Astrocyte (in vitro differentiated cells and primary cell): ENCODE measurements at regions not wholly inside any gene's neighbourhood (a gene's known extent, or its start where the extent isn't known, plus 50 kb on each side); places are given as distances from the start of the nearest gene placed in this dataset.

Experiments
- DNase-seq: peaks from one replicate; pipeline ENCODE4 v3.0.0-alpha.2; 2010; ENCODE audit warnings: low read depth
- FAIRE-seq: peaks from 2 replicates; lab custom pipeline; 2011; peaks lifted over from hg19 to GRCh38; lab: Jason Lieb, UNC
- H2AFZ ChIP-seq: 2 replicates; pipeline ENCODE4 v1.6.0; 2012; ENCODE audit warnings: low read depth, low read length, inconsistent platforms
- H3K27ac ChIP-seq: 2 replicates; pipeline ENCODE4 v1.5.1; 2011; ENCODE audit warnings: low read depth, low read length, inconsistent platforms
- H3K27me3 ChIP-seq: 2 replicates; pipeline ENCODE4 v1.6.0; 2011; ENCODE audit warnings: low read length, inconsistent platforms; ENCODE audit not compliant: insufficient read depth
- H3K36me3 ChIP-seq: 2 replicates; pipeline ENCODE4 v1.5.1; 2011; ENCODE audit warnings: low read length, inconsistent platforms; ENCODE audit not compliant: insufficient read depth
- H3K4me1 ChIP-seq: 2 replicates; pipeline ENCODE4 v1.5.1; 2011; ENCODE audit warnings: low read length, inconsistent platforms; ENCODE audit not compliant: insufficient read depth
- H3K4me2 ChIP-seq: 2 replicates; pipeline ENCODE4 v1.6.0; 2012; ENCODE audit warnings: low read length, inconsistent platforms
- H3K4me3 ChIP-seq: 2 replicates; pipeline ENCODE4 v1.5.1; 2011; ENCODE audit warnings: low read depth, mild to moderate bottlenecking, low read length, inconsistent platforms; ENCODE audit not compliant: insufficient read depth
- H3K79me2 ChIP-seq: 2 replicates; pipeline ENCODE4 v1.6.0; 2012; ENCODE audit warnings: mild to moderate bottlenecking, low read length, inconsistent platforms; ENCODE audit not compliant: insufficient read depth
- H3K9ac ChIP-seq: 2 replicates; pipeline ENCODE4 v1.6.0; 2012; ENCODE audit warnings: mild to moderate bottlenecking, low read length, inconsistent platforms
- H3K9me3 ChIP-seq: 2 replicates; pipeline ENCODE4 v1.5.1; 2012; ENCODE audit warnings: low read depth, mild to moderate bottlenecking, low read length, inconsistent platforms; ENCODE audit not compliant: insufficient read depth
- H4K20me1 ChIP-seq: 2 replicates; pipeline ENCODE4 v1.6.0; 2012; ENCODE audit warnings: low read length, inconsistent platforms; ENCODE audit not compliant: insufficient read depth
- H3K27ac Mint-ChIP-seq: one replicate; pipeline ENCODE4 v1.8.0; 2021; ENCODE audit warnings: mild to moderate bottlenecking, mixed read lengths; ENCODE audit not compliant: unreplicated experiment
- H3K27me3 Mint-ChIP-seq: one replicate; pipeline ENCODE4 v1.8.0; 2021; ENCODE audit warnings: low read depth, mixed read lengths; ENCODE audit not compliant: unreplicated experiment
- H3K36me3 Mint-ChIP-seq: one replicate; pipeline ENCODE4 v1.8.0; 2021; ENCODE audit warnings: low read depth, mixed read lengths; ENCODE audit not compliant: unreplicated experiment
- H3K4me1 Mint-ChIP-seq: one replicate; pipeline ENCODE4 v1.8.0; 2021; ENCODE audit warnings: low read depth, mixed read lengths; ENCODE audit not compliant: unreplicated experiment
- H3K4me3 Mint-ChIP-seq: one replicate; pipeline ENCODE4 v1.8.0; 2021; ENCODE audit warnings: mild to moderate bottlenecking, moderate library complexity, mixed read lengths; ENCODE audit not compliant: unreplicated experiment
- H3K9me3 Mint-ChIP-seq: one replicate; pipeline ENCODE4 v1.8.0; 2021; ENCODE audit warnings: mild to moderate bottlenecking, mixed read lengths; ENCODE audit not compliant: unreplicated experiment
- EZH2 ChIP-seq: IDR thresholded peaks from 2 replicates; pipeline ENCODE4 v1.6.1; 2012; ENCODE audit warnings: mild to moderate bottlenecking, low read length, inconsistent platforms; ENCODE audit not compliant: insufficient read depth
- TF ChIP-seq, protein P1 (sequence below): IDR thresholded peaks from 2 replicates; pipeline ENCODE4 v1.5.1; 2011; ENCODE audit warnings: low read depth, mild to moderate bottlenecking, inconsistent platforms, low read length, moderate library complexity; ENCODE audit not compliant: insufficient read depth

- H3K36me3 Mint-ChIP-seq: no peaks in the 10 kb centered on the region
- H3K4me3 Mint-ChIP-seq: no peak overlapping the region
- no peak overlapping the region for H3K4me3 ChIP-seq
- no peaks in the 10 kb centered on the region for H3K27me3 Mint-ChIP-seq
- H3K27ac Mint-ChIP-seq: no peak overlapping the region
- H3K4me1 Mint-ChIP-seq: no peaks in the 10 kb centered on the region
- no peak overlapping the region for H3K9ac ChIP-seq
- H3K4me1 ChIP-seq: peaks cover 12% of the 10 kb centered on the region
- no peak overlapping the region for H3K27ac ChIP-seq
- H4K20me1 ChIP-seq: no peaks in the 10 kb centered on the region
- H2AFZ ChIP-seq: no peak overlapping the region
- H3K79me2 ChIP-seq: no peaks in the 10 kb centered on the region
- H3K27me3 ChIP-seq: no peaks in the 10 kb centered on the region
- H3K9me3 Mint-ChIP-seq: peaks cover 2% of the 10 kb centered on the region
- FAIRE-seq (no peak), DNase-seq (no peak)
- H3K36me3 ChIP-seq: no peaks in the 10 kb centered on the region
- no peaks in the 10 kb centered on the region for H3K9me3 ChIP-seq
- TF ChIP-seq EZH2: no peak
- TF ChIP-seq, protein P1, sequence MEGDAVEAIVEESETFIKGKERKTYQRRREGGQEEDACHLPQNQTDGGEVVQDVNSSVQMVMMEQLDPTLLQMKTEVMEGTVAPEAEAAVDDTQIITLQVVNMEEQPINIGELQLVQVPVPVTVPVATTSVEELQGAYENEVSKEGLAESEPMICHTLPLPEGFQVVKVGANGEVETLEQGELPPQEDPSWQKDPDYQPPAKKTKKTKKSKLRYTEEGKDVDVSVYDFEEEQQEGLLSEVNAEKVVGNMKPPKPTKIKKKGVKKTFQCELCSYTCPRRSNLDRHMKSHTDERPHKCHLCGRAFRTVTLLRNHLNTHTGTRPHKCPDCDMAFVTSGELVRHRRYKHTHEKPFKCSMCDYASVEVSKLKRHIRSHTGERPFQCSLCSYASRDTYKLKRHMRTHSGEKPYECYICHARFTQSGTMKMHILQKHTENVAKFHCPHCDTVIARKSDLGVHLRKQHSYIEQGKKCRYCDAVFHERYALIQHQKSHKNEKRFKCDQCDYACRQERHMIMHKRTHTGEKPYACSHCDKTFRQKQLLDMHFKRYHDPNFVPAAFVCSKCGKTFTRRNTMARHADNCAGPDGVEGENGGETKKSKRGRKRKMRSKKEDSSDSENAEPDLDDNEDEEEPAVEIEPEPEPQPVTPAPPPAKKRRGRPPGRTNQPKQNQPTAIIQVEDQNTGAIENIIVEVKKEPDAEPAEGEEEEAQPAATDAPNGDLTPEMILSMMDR: no peak
- H3K4me2 ChIP-seq: no peak overlapping the region
Observed at GRCh38 chr2:40043641-40044040, 264.6 kb upstream of the THUMPD2 start.

- Mint-ChIP-seq H3K9me3 (peaks cover 2% of the 10 kb centered on the region), H3K36me3 (no peaks in the 10 kb centered on the region), H3K27me3 (no peaks in the 10 kb centered on the region), H3K4me3 (no peak overlapping the region), H3K4me1 (no peaks in the 10 kb centered on the region), H3K27ac (no peak overlapping the region)
- no peak for TF ChIP-seq EZH2
- TF ChIP-seq, protein P1: no peak
- FAIRE-seq (no peak), DNase-seq (peak; percentile 74)
- H3K36me3 ChIP-seq: no peaks in the 10 kb centered on the region
- H3K4me3 ChIP-seq: no peak overlapping the region
- no peak overlapping the region for H3K27ac ChIP-seq
- peaks cover 12% of the 10 kb centered on the region for H3K4me1 ChIP-seq
- H3K9ac ChIP-seq: no peak overlapping the region
- no peak overlapping the region for H3K4me2 ChIP-seq
- no peaks in the 10 kb centered on the region for H3K79me2 ChIP-seq
- no peaks in the 10 kb centered on the region for H3K9me3 ChIP-seq
- H3K27me3 ChIP-seq: no peaks in the 10 kb centered on the region
- no peaks in the 10 kb centered on the region for H4K20me1 ChIP-seq
- no peak overlapping the region for H2AFZ ChIP-seq
Observed at GRCh38 chr2:40043191-40043590, 264.1 kb upstream of the THUMPD2 start.

- no peaks in the 10 kb centered on the region for H3K79me2 ChIP-seq
- no peaks in the 10 kb centered on the region for H3K36me3 ChIP-seq
- H3K27ac ChIP-seq: no peak overlapping the region
- DNase-seq (peak; percentile 91), FAIRE-seq (no peak)
- H3K4me3 ChIP-seq: no peak overlapping the region
- peak overlapping the region; percentile 2 for H3K4me2 ChIP-seq
- Mint-ChIP-seq H3K27me3 (no peaks in the 10 kb centered on the region), H3K9me3 (peaks cover 2% of the 10 kb centered on the region), H3K4me1 (no peaks in the 10 kb centered on the region), H3K4me3 (no peak overlapping the region), H3K27ac (peak overlapping the region; percentile 29), H3K36me3 (no peaks in the 10 kb centered on the region)
- no peak for TF ChIP-seq EZH2
- TF ChIP-seq, protein P1: no peak
- H3K9ac ChIP-seq: no peak overlapping the region
- H2AFZ ChIP-seq: no peak overlapping the region
- H4K20me1 ChIP-seq: no peaks in the 10 kb centered on the region
- no peaks in the 10 kb centered on the region for H3K27me3 ChIP-seq
- no peaks in the 10 kb centered on the region for H3K9me3 ChIP-seq
- H3K4me1 ChIP-seq: peaks cover 12% of the 10 kb centered on the region
Observed at GRCh38 chr2:40041422-40042382, 262.6 kb upstream of the THUMPD2 start.
